Epithelial cell of proximal tubule (primary cell): ENCODE measurements at regions not wholly inside any gene's neighbourhood (a gene's known extent, or its start where the extent isn't known, plus 50 kb on each side); places are given as distances from the start of the nearest gene placed in this dataset.

Source experiments
- DNase-seq: peaks from one replicate; pipeline ENCODE4 v3.0.0-alpha.2; 2011; ENCODE audit warnings: low read depth
- H3K4me3 ChIP-seq: 2 replicates; pipeline ENCODE4 v1.5.1; 2011; ENCODE audit warnings: low read depth, mild to moderate bottlenecking, low read length
- CTCF ChIP-seq: conservative IDR thresholded peaks from 2 replicates; pipeline ENCODE4 v1.5.1; 2012; ENCODE audit warnings: low read depth, mild to moderate bottlenecking, low read length

GRCh38 chr4:129167640-129168260, 71.8 kb downstream of the C4orf33 start:
- H3K4me3 ChIP-seq: peak overlapping the region; percentile 19
- no peak for DNase-seq
- peak; percentile 54 for TF ChIP-seq CTCF

GRCh38 chr4:129172181-129172580, 76.2 kb downstream of the C4orf33 start:
- no peak for DNase-seq
- TF ChIP-seq CTCF: no peak
- no peak overlapping the region for H3K4me3 ChIP-seq

- DNase-seq: no peak
- no peak for TF ChIP-seq CTCF
- no peak overlapping the region for H3K4me3 ChIP-seq
Measured at GRCh38 chr4:129176864-129177263, 80.9 kb downstream of the C4orf33 start.

- no peak for TF ChIP-seq CTCF
- DNase-seq: no peak
- no peak overlapping the region for H3K4me3 ChIP-seq
Measured at GRCh38 chr4:129179276-129179675, 83.3 kb downstream of the C4orf33 start.

- H3K4me3 ChIP-seq: no peak overlapping the region
- no peak for TF ChIP-seq CTCF
- no peak for DNase-seq
Measured at GRCh38 chr4:129189630-129190029, 93.7 kb downstream of the C4orf33 start.

- DNase-seq: no peak
Measured at GRCh38 chr4:129193357-129194100, 97.6 kb downstream of the C4orf33 start.

More at GRCh38 chr4:129193357-129194100, 97.6 kb downstream of the C4orf33 start:
- TF ChIP-seq CTCF: no peak
- H3K4me3 ChIP-seq: no peak overlapping the region
